ENCODE measurements at regions not wholly inside any gene's neighbourhood (a gene's known extent, or its start where the extent isn't known, plus 50 kb on each side); places are given as distances from the start of the nearest gene placed in this dataset.

DNA sequence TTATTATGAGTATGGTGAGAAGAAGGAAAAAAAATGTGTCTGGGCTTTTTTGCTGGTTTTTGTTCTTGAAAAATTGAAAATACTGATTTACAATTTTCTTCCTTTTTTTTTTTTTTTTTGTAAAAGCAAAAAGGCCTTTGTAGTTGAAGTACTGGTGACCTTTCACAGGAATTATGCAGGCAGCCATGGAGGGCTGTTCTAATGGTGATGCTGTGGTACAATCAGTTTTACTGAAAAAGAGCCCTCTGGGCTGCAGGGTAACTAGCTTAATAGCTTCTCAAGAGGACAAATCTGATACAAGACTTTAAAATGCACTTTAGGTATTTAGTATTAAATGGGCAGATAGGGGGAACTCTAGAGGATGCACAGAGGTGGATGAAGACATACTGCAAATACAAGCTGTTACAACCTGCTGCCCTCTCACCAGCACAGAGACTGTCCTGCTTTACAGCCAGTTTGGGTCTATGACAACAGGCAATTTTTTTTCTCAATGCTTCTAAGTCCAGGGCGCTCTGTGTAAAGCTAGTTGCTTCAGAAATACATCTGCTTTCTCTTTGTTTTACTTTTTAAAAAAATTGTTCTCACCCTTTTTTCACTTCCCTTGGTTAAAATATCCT is 61.6 kb upstream of the HS3ST5 start:
- no peak for DNase-seq

DNA sequence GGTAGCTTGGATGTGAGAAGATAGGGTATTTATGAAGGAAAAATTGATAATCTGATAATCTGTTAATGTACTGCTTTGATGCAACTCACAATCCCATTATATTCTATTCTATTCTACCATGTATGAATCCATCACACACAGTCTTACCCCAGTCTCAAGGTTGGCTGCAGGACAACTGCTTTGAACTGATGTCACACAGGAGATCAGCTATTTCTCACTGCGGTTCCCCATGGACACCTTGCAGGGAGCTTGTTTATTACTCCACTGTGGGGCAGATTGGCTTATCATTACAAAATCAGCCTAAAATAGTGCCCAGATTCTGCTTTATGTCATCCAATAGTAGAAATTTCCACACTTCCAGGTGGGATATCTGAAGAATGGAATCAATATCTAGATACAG is 61.0 kb upstream of the HS3ST5 start:
- DNase-seq, result no peak

DNA sequence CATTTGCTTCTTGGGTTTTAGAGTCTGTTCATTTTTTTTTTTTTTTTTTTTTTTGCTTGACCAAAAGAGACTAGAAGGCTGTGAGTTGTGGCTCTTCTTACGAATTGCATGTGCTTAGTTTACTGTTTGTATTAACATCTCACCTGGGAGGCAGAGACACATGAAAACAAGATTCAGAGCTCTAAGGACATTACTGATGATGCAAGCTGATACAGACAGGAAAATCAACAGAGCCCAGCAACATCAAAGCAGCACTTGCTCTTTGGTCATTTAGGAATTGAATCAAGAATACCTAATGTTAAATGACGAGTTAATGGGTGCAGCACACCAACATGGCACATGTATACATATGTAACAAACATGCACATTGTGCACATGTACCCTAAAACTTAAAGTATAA is 55.7 kb upstream of the HS3ST5 start:
- no peak for DNase-seq
